Mesodermal cell (in vitro differentiated cells): ENCODE measurements at regions not wholly inside any gene's neighbourhood (a gene's known extent, or its start where the extent isn't known, plus 50 kb on each side); places are given as distances from the start of the nearest gene placed in this dataset.
A peak's percentile ranks its signal among the peaks of the same experiment; 100 is the strongest.

ENCODE experiments used
- H3K27ac ChIP-seq: 2 replicates; pipeline ENCODE4 v1.7.0; 2013; ENCODE audit warnings: mild to moderate bottlenecking, low read depth, low read length, moderate library complexity; ENCODE audit not compliant: severe bottlenecking
- H3K36me3 ChIP-seq: 2 replicates; pipeline ENCODE4 v1.7.1; 2013; ENCODE audit warnings: mild to moderate bottlenecking, low read length, moderate library complexity; ENCODE audit not compliant: control insufficient read depth, insufficient read depth
- H3K4me1 ChIP-seq: one replicate; pipeline ENCODE4 v1.7.1; 2013; ENCODE audit warnings: mild to moderate bottlenecking, low read length; ENCODE audit not compliant: insufficient read depth, control insufficient read depth, poor library complexity, severe bottlenecking
- H3K4me3 ChIP-seq: 2 replicates; pipeline ENCODE4 v1.7.0; 2013; ENCODE audit warnings: low read length, control low read depth, mild to moderate bottlenecking; ENCODE audit not compliant: insufficient read depth, poor library complexity, severe bottlenecking; ENCODE audit errors: extremely low read depth
- H3K9me3 ChIP-seq: 2 replicates; pipeline ENCODE4 v1.7.1; 2013; ENCODE audit warnings: mild to moderate bottlenecking, low read length, moderate library complexity; ENCODE audit not compliant: control insufficient read depth
- WGBS, 2 experiments: methylation state at CpG; one replicate each; pipeline ENCODE4 v1.1.5; 2013; ENCODE audit warnings: missing lambda C conversion rate in 2 of 2; ENCODE audit not compliant: insufficient coverage in 2 of 2; 5-methylcytosine and 5-hydroxymethylcytosine counted together

GRCh38 chr2:66721776-66722175 is 286.9 kb downstream of the MEIS1 start:
- Histone ChIP-seq H3K36me3 (no peaks in the 10 kb centered on the region), H3K4me3 (no peak overlapping the region), H3K4me1 (no peaks in the 10 kb centered on the region), H3K9me3 (no peaks in the 10 kb centered on the region), H3K27ac (no peak overlapping the region)
- no CpG with 5 or more reads among the region's 1 CpG for WGBS, 2 experiments

DNA sequence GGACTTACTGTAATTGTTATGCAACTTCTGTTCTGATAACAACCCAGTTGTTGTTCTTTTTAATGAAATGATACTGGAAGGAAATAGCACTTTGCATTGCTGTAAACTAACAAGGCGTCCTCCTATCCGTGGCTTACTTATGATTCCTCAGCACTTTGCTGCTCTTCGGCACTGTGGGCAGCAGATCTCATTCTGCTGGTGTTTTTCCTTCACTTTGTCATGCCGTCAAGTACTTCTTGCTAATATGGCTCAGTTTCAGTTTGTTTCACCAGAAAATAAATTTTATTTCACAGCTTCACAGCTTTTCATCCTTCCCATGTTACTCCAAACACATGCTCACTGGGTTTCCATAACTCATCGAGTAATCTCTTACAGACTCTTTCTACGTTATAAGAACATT is 289.3 kb downstream of the MEIS1 start:
- Histone ChIP-seq H3K4me1 (no peaks in the 10 kb centered on the region), H3K36me3 (no peaks in the 10 kb centered on the region), H3K9me3 (no peaks in the 10 kb centered on the region), H3K27ac (no peak overlapping the region), H3K4me3 (no peak overlapping the region)
- 90 to 93% methylated on average over 5 to 6 of the region's 6 CpGs for WGBS, 2 experiments

- H3K9me3 ChIP-seq = no peaks in the 10 kb centered on the region
- H3K36me3 ChIP-seq = no peaks in the 10 kb centered on the region
- no peaks in the 10 kb centered on the region for H3K4me1 ChIP-seq
- 92% methylated on average over 5 to 6 of the region's 6 CpGs for WGBS, 2 experiments
- H3K4me3 ChIP-seq = no peak overlapping the region
- H3K27ac ChIP-seq = no peak overlapping the region
Measured at GRCh38 chr2:66729416-66730330, 294.7 kb downstream of the MEIS1 start.

- no peaks in the 10 kb centered on the region for H3K36me3 ChIP-seq
- WGBS, 2 experiments = 89 to 95% methylated on average over 3 to 5 of the region's 6 CpGs
- no peak overlapping the region for H3K4me3 ChIP-seq
- no peak overlapping the region for H3K27ac ChIP-seq
- H3K4me1 ChIP-seq = no peaks in the 10 kb centered on the region
- no peaks in the 10 kb centered on the region for H3K9me3 ChIP-seq
Measured at GRCh38 chr2:66730441-66730840, 295.5 kb downstream of the MEIS1 start.

- Histone ChIP-seq H3K4me3 (no peak overlapping the region), H3K36me3 (no peaks in the 10 kb centered on the region), H3K27ac (no peak overlapping the region), H3K9me3 (no peaks in the 10 kb centered on the region), H3K4me1 (no peaks in the 10 kb centered on the region)
- WGBS, 2 experiments = 95 to 100% methylated on average over 3 to 4 of the region's 8 CpGs
Measured at GRCh38 chr2:66733364-66733999, 298.6 kb downstream of the MEIS1 start.

DNA sequence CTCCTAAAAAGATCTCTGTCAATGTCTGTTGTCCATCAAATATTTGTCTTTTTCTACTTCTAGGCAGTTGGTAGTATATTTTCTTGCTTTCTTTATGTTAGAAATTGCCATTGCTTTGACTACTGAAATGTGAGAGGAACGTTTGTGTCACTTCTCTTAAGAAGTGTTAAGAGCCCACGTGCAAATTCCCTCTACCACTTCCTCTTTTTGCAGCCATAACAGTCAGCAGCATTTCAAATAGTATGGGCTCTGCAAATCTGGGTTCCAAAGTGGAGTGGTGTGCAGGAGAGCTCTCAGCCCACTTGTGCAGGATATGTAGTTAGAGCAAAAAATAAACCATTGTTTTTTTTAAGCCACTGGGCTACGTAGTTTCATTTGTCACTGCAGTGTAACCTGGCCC is 314.0 kb downstream of the MEIS1 start:
- no peak overlapping the region for H3K4me3 ChIP-seq
- H3K27ac ChIP-seq = no peak overlapping the region
- no peaks in the 10 kb centered on the region for H3K9me3 ChIP-seq
- H3K36me3 ChIP-seq = no peaks in the 10 kb centered on the region
- no CpG with 5 or more reads among the region's 3 CpGs for WGBS, 2 experiments
- H3K4me1 ChIP-seq = no peaks in the 10 kb centered on the region

- Histone ChIP-seq H3K27ac (no peak overlapping the region), H3K4me1 (no peaks in the 10 kb centered on the region)
- no CpG with 5 or more reads among the region's 1 CpG for whole genome bisulfite sequencing, 2 experiments
Measured at GRCh38 chr2:66749566-66749965, 314.6 kb downstream of the MEIS1 start.

GRCh38 chr2:66753257-66753656 is 318.3 kb downstream of the MEIS1 start:
- Histone ChIP-seq H3K4me1 (no peaks in the 10 kb centered on the region), H3K27ac (peak overlapping the region; percentile 76)
- no CpG with 5 or more reads among the region's 1 CpG for WGBS, 2 experiments

More at GRCh38 chr2:66749566-66749965, 314.6 kb downstream of the MEIS1 start:
- no peak overlapping the region for H3K4me3 ChIP-seq
- H3K36me3 ChIP-seq = no peaks in the 10 kb centered on the region
- no peaks in the 10 kb centered on the region for H3K9me3 ChIP-seq

GRCh38 chr2:66753660-66754059 is 318.7 kb downstream of the MEIS1 start:
- 63 to 93% methylated on average over 3 of the region's 3 CpGs for WGBS, 2 experiments

More at GRCh38 chr2:66753257-66753656, 318.3 kb downstream of the MEIS1 start:
- Histone ChIP-seq H3K36me3 (no peaks in the 10 kb centered on the region), H3K9me3 (no peaks in the 10 kb centered on the region), H3K4me3 (no peak overlapping the region)

DNA sequence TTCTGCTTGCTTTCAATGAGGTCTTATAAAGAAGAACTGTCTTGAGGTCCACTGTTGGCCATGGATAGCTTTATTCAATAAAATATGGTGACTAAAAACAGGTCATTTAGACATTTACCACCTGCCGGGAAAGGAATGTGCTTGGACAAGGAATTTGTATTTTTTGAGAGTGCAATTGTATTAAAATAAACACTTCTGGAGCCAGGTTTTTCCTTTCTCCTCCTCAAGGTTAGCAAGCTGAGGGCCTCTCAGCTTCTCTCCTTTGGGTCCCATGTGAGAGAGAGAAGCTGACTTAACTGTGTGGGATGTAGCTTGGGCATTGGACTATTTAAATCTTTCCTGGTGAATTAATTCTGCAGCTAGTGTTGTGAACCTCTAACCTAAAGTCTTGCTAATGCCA is 321.0 kb downstream of the MEIS1 start:
- Histone ChIP-seq H3K4me3 (no peak overlapping the region), H3K4me1 (no peaks in the 10 kb centered on the region), H3K36me3 (no peaks in the 10 kb centered on the region), H3K9me3 (no peaks in the 10 kb centered on the region), H3K27ac (no peak overlapping the region)
- WGBS, 2 experiments = no CpG with 5 or more reads among the region's 1 CpG

More at GRCh38 chr2:66753660-66754059, 318.7 kb downstream of the MEIS1 start:
- no peaks in the 10 kb centered on the region for H3K36me3 ChIP-seq
- H3K4me3 ChIP-seq = no peak overlapping the region
- H3K27ac ChIP-seq = peak overlapping the region; percentile 76
- H3K4me1 ChIP-seq = no peaks in the 10 kb centered on the region
- H3K9me3 ChIP-seq = no peaks in the 10 kb centered on the region

- no peak overlapping the region for H3K27ac ChIP-seq
- WGBS, 2 experiments = 89 to 100% methylated on average over 1 of the region's 2 CpGs
- H3K9me3 ChIP-seq = no peaks in the 10 kb centered on the region
- no peaks in the 10 kb centered on the region for H3K4me1 ChIP-seq
- H3K36me3 ChIP-seq = no peaks in the 10 kb centered on the region
- H3K4me3 ChIP-seq = no peak overlapping the region
Measured at GRCh38 chr2:66761826-66762225, 326.9 kb downstream of the MEIS1 start.
